Colonic mucosa (tissue), 4 donors: ENCODE measurements at regions not wholly inside any gene's neighbourhood (a gene's known extent, or its start where the extent isn't known, plus 50 kb on each side); places are given as distances from the start of the nearest gene placed in this dataset.

ENCODE experiments used
- DNase-seq: peaks from one replicate; pipeline ENCODE4 v3.0.0-alpha.2; 2020
- H3K27ac ChIP-seq: fragments of 200-600 bp; one replicate; pipeline ENCODE4 v1.8.0; 2021
- H3K27me3 ChIP-seq: fragments of 200-600 bp; one replicate; pipeline ENCODE4 v1.8.0; 2021
- H3K36me3 ChIP-seq: fragments of 200-600 bp; one replicate; pipeline ENCODE4 v1.8.0; 2021
- H3K4me1 ChIP-seq: fragments of 200-600 bp; one replicate; pipeline ENCODE4 v1.8.0; 2021; ENCODE audit warnings: mild to moderate bottlenecking
- H3K4me3 ChIP-seq: fragments of 200-600 bp; one replicate; pipeline ENCODE4 v1.8.0; 2021
- H3K9ac ChIP-seq, 2 donors: one replicate each; pipeline ENCODE4 v1.7.0; 2013; ENCODE audit warnings: control low read depth in 2 of 2, low read depth in 2 of 2, low read length in 2 of 2
- H3K9me3 ChIP-seq: fragments of 200-600 bp; one replicate; pipeline ENCODE4 v1.8.0; 2021
- CTCF ChIP-seq: fragments of 200-600 bp; IDR thresholded peaks from one replicate; pipeline ENCODE4 v1.8.0; 2022; ENCODE audit warnings: antibody characterized with exemption, mild to moderate bottlenecking
- intact Hi-C: fragments of 100-400 bp; cut with DNase I; formaldehyde crosslinking; loops from one replicate; pipeline ENCODE4 v1.14.1; 2022
- donor health status: healthy.
- donor health status: DM: no; HTN: no; CAD: no.
- donor health status: DM: no; HTN: no; CAD: no.

GRCh38 chr5:9894571-9895301, 264.6 kb upstream of the TAS2R1 start:
- no peak for DNase-seq
- Histone ChIP-seq H3K4me3 (no peak overlapping the region), H3K9me3 (no peaks in the 10 kb centered on the region), H3K27me3 (no peaks in the 10 kb centered on the region), H3K9ac (no peak overlapping the region), H3K27ac (no peak overlapping the region), H3K36me3 (no peaks in the 10 kb centered on the region), H3K4me1 (no peaks in the 10 kb centered on the region)
- intact Hi-C loops: no loop called here
- TF ChIP-seq CTCF: no peak

DNA sequence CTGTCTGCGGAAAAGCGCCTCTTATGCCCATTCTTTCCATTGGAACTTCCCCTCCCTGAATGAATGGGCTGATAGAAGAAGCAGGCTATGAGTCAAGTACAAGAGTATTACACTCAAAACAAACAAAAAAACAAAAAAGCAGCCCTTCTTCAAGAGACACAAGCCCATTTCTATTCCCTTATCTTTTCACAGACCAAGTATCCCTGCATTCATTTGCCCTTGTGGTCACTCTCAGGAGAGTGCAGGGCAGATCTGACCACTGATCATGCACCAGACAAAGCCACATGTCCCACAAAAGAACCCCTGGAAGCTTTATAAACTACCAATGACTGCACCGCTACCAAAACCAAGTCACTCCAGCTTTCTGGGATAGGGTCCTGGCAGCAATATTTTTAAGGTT, 262.5 kb upstream of the TAS2R1 start:
- no peaks in the 10 kb centered on the region for H3K4me1 ChIP-seq
- H3K4me3 ChIP-seq: no peak overlapping the region
- H3K36me3 ChIP-seq: no peaks in the 10 kb centered on the region
- H3K9me3 ChIP-seq: no peaks in the 10 kb centered on the region
- intact Hi-C loops: no loop called here
- no peak for TF ChIP-seq CTCF
- H3K9ac ChIP-seq: no peak overlapping the region
- no peak overlapping the region for H3K27ac ChIP-seq
- no peak for DNase-seq
- H3K27me3 ChIP-seq: no peaks in the 10 kb centered on the region

DNA sequence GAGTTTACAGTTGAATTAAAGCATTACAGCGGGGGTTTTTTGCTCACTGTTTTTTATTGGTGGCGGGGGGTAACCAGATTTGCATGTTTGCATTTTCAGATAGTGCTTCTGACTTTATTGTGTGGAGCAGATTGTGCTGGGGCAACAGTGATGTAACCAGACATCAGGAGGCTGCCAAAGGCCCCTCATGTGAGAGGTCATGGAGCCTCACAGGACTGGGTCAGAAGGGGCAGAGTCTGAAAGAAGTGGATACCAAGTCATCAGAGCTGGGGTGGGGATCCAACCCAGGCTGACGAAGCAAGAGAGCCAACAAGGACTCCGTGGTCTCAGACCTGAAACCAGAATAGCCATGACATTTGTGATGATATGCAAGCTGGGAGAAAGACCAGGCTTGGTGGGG, 259.4 kb upstream of the TAS2R1 start:
- DNase-seq: no peak
- no peak overlapping the region for H3K9ac ChIP-seq
- no peak overlapping the region for H3K4me3 ChIP-seq
- TF ChIP-seq CTCF: no peak
- no peaks in the 10 kb centered on the region for H3K36me3 ChIP-seq
- intact Hi-C loops: no loop called here
- no peaks in the 10 kb centered on the region for H3K9me3 ChIP-seq
- H3K27ac ChIP-seq: no peak overlapping the region
- H3K4me1 ChIP-seq: no peaks in the 10 kb centered on the region
- no peaks in the 10 kb centered on the region for H3K27me3 ChIP-seq

GRCh38 chr5:9888501-9888901, 258.4 kb upstream of the TAS2R1 start:
- Histone ChIP-seq H3K4me3 (no peak overlapping the region), H3K27me3 (no peaks in the 10 kb centered on the region), H3K4me1 (no peaks in the 10 kb centered on the region), H3K36me3 (no peaks in the 10 kb centered on the region), H3K9me3 (no peaks in the 10 kb centered on the region), H3K9ac (no peak overlapping the region), H3K27ac (no peak overlapping the region)
- no peak for DNase-seq
- intact Hi-C loops: no loop called here
- TF ChIP-seq CTCF: no peak

GRCh38 chr5:9885164-9885563, 255.0 kb upstream of the TAS2R1 start:
- Histone ChIP-seq H3K27me3 (no peaks in the 10 kb centered on the region), H3K4me1 (no peaks in the 10 kb centered on the region), H3K36me3 (no peaks in the 10 kb centered on the region), H3K9ac (no peak overlapping the region), H3K9me3 (no peaks in the 10 kb centered on the region), H3K4me3 (no peak overlapping the region), H3K27ac (no peak overlapping the region)
- TF ChIP-seq CTCF: no peak
- no peak for DNase-seq
- intact Hi-C loops: no loop called here
